NCI-H1436 treated with DMSO at 0.1 percent for 48 hours (cell line): ENCODE measurements at regions not wholly inside any gene's neighbourhood (a gene's known extent, or its start where the extent isn't known, plus 50 kb on each side); places are given as distances from the start of the nearest gene placed in this dataset.
"Not testable (repeated sequence)": the region's sequence is repeated elsewhere in the genome, so short reads cannot be mapped to it uniquely, and the experiment has no call there.

ENCODE experiments used
- DNase-seq: peaks from one replicate; lab custom pipeline; 2025; lab: John Stamatoyannopoulos, UW

GRCh38 chr18:28267878-28268625 is 91.1 kb upstream of the CDH2 start:
- no peak for DNase-seq

DNA sequence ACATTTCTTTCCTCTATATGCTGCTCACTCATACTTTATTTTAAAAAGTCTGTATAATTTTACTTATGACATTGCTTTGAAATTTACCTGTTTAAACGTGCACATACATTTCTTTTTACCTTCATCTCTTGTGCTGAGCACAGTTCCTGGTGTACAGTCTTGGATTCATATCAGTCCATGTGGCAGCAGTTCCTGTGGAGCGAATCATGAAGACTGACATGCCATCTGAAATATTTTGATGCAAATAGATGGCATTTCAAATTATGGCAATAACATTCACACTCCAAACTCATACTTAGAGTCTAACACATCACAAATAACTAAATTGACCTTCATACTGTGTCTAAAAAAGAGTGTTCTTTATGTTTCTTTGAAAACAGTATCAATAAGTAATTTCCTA is 90.3 kb upstream of the CDH2 start:
- no peak for DNase-seq

- no peak for DNase-seq
These were observed 79.2 kb upstream of the CDH2 start for GRCh38 chr18:28256166-28256565.

GRCh38 chr18:28248653-28249052 is 71.7 kb upstream of the CDH2 start:
- DNase-seq = no peak

- DNase-seq = not testable (repeated sequence)
These were observed 63.7 kb upstream of the CDH2 start for GRCh38 chr18:28240626-28241025.

- DNase-seq = no peak
These were observed 59.6 kb upstream of the CDH2 start for GRCh38 chr18:28236487-28236886.
